Keratinocyte (primary cell): ENCODE measurements at regions not wholly inside any gene's neighbourhood (a gene's known extent, or its start where the extent isn't known, plus 50 kb on each side); places are given as distances from the start of the nearest gene placed in this dataset.

Experiments used
- DNase-seq: peaks from one replicate; pipeline ENCODE4 v3.0.0-alpha.2; 2011; ENCODE audit warnings: low read depth, missing footprints, low spot score
- FAIRE-seq: peaks from 2 replicates; lab custom pipeline; 2011; peaks lifted over from hg19 to GRCh38; lab: Jason Lieb, UNC
- H2AFZ ChIP-seq: 2 replicates; pipeline ENCODE4 v1.6.0; 2012; ENCODE audit warnings: low read length, control low read depth, inconsistent platforms; ENCODE audit not compliant: control insufficient read depth
- H3K27ac ChIP-seq: 2 replicates; pipeline ENCODE4 v1.5.1; 2011; ENCODE audit warnings: low read length; ENCODE audit not compliant: control insufficient read depth, insufficient read depth
- H3K27me3 ChIP-seq: 3 replicates; pipeline ENCODE4 v1.6.0; 2011; ENCODE audit warnings: low read length; ENCODE audit not compliant: control insufficient read depth, insufficient read depth; ENCODE audit errors: extremely low read depth
- H3K36me3 ChIP-seq, 2 experiments: 2 replicates in 1 of 2; 3 replicates in 1 of 2; pipeline ENCODE4 v1.5.1; 2011; ENCODE audit warnings: low read length in 2 of 2, mild to moderate bottlenecking in 1 of 2; ENCODE audit not compliant: control insufficient read depth in 2 of 2, insufficient read depth in 2 of 2; ENCODE audit errors: extremely low read depth in 1 of 2
- H3K4me1 ChIP-seq: 3 replicates; pipeline ENCODE4 v1.5.1; 2011; ENCODE audit warnings: low read length; ENCODE audit not compliant: control insufficient read depth, insufficient read depth; ENCODE audit errors: extremely low read depth
- H3K4me2 ChIP-seq: 3 replicates; pipeline ENCODE4 v1.6.0; 2011; ENCODE audit warnings: low read depth, low read length; ENCODE audit not compliant: control insufficient read depth, insufficient read depth; ENCODE audit errors: extremely low read depth
- H3K4me3 ChIP-seq, 3 experiments: fragments of 200-600 bp in 1 of 3; sonication (generic) in 1 of 3; 2 replicates in 2 of 3; 3 replicates in 1 of 3; pipeline ENCODE4 v1.5.1; 2011 to 2016; ENCODE audit warnings: low read length in 3 of 3, mild to moderate bottlenecking in 3 of 3, control low read depth in 2 of 3, inconsistent platforms in 1 of 3, low read depth in 1 of 3, mixed read lengths in 1 of 3, mixed run types in 1 of 3, moderate library complexity in 1 of 3; ENCODE audit not compliant: control insufficient read depth in 2 of 3, insufficient read depth in 2 of 3; ENCODE audit errors: extremely low read depth in 1 of 3
- H3K79me2 ChIP-seq: 2 replicates; pipeline ENCODE4 v1.6.0; 2012; ENCODE audit warnings: low read length; ENCODE audit not compliant: control insufficient read depth, insufficient read depth
- H3K9ac ChIP-seq: 3 replicates; pipeline ENCODE4 v1.6.0; 2011; ENCODE audit warnings: low read length; ENCODE audit not compliant: control insufficient read depth, insufficient read depth; ENCODE audit errors: extremely low read depth
- H3K9me1 ChIP-seq: 3 replicates; pipeline ENCODE4 v1.6.0; 2011; ENCODE audit warnings: low read length; ENCODE audit not compliant: control insufficient read depth, insufficient read depth; ENCODE audit errors: extremely low read depth
- H3K9me3 ChIP-seq: 2 replicates; pipeline ENCODE4 v1.5.1; 2012; ENCODE audit warnings: low read depth, low read length; ENCODE audit not compliant: control insufficient read depth
- H4K20me1 ChIP-seq: 3 replicates; pipeline ENCODE4 v1.6.0; 2011; ENCODE audit warnings: low read length; ENCODE audit not compliant: control insufficient read depth, insufficient read depth; ENCODE audit errors: extremely low read depth
- EZH2 ChIP-seq: IDR thresholded peaks from one replicate; pipeline ENCODE4 v1.6.1; 2012; ENCODE audit warnings: inconsistent platforms, mild to moderate bottlenecking, low read length, moderate library complexity
- dilution Hi-C: fragments of 300-500 bp; cut with MboI; formaldehyde crosslinking; loops from one replicate; pipeline ENCODE4 v1.7.0; 2020; ENCODE audit warnings: low sequenced_read_pairs; ENCODE audit not compliant: extremely low pct_ligation_motif_present
- TF ChIP-seq, protein P1 (sequence below), 3 experiments: IDR thresholded peaks in 1 of 3; conservative IDR thresholded peaks in 1 of 3; optimal IDR thresholded peaks in 1 of 3; 2 replicates in 2 of 3; 3 replicates in 1 of 3; pipeline versions ENCODE3 to v1.5.1; 2011; ENCODE audit warnings: low read length in 3 of 3, mild to moderate bottlenecking in 3 of 3, moderate library complexity in 2 of 3, control low read depth in 1 of 3, inconsistent platforms in 1 of 3; ENCODE audit not compliant: insufficient read depth in 2 of 3; ENCODE audit errors: extremely low read depth in 1 of 3

DNA sequence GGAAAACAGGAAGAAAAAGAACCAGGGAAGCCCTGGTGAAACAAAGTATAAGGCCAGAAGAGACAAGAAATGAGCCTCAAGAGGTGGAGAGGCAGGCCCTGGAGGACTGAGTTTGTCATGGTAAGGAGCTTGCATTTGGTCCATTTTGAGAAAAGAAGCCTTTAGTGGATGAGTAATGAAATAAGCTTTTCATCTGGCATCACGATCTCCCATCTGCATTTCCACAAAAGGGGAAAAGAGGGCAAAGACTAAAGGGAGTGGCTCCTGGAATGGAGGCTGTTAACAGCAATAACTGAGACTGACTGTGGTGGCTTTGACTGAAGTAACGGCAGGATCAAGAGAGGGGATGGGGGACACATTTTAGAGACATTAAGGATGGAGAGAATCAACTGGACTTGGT, 148.8 kb upstream of the NBEA start:
- Histone ChIP-seq H3K79me2 (no peaks in the 10 kb centered on the region), H3K9me1 (no peaks in the 10 kb centered on the region), H3K36me3 (no peaks in the 10 kb centered on the region), H3K27me3 (no peaks in the 10 kb centered on the region), H3K4me2 (no peak overlapping the region), H4K20me1 (no peaks in the 10 kb centered on the region), H3K4me3 (no peak overlapping the region), H3K9me3 (no peaks in the 10 kb centered on the region), H2AFZ (no peak overlapping the region), H3K4me1 (no peaks in the 10 kb centered on the region), H3K27ac (no peak overlapping the region), H3K9ac (no peak overlapping the region)
- no peak for TF ChIP-seq EZH2
- TF ChIP-seq, protein P1, sequence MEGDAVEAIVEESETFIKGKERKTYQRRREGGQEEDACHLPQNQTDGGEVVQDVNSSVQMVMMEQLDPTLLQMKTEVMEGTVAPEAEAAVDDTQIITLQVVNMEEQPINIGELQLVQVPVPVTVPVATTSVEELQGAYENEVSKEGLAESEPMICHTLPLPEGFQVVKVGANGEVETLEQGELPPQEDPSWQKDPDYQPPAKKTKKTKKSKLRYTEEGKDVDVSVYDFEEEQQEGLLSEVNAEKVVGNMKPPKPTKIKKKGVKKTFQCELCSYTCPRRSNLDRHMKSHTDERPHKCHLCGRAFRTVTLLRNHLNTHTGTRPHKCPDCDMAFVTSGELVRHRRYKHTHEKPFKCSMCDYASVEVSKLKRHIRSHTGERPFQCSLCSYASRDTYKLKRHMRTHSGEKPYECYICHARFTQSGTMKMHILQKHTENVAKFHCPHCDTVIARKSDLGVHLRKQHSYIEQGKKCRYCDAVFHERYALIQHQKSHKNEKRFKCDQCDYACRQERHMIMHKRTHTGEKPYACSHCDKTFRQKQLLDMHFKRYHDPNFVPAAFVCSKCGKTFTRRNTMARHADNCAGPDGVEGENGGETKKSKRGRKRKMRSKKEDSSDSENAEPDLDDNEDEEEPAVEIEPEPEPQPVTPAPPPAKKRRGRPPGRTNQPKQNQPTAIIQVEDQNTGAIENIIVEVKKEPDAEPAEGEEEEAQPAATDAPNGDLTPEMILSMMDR (optimal IDR thresholded peaks at IDR 0.05 in 1 of 3, IDR thresholded peaks at IDR 0.05 in 1 of 3, conservative IDR thresholded peaks at IDR 0.05 in 1 of 3; ENCODE audit: extremely low read depth in 1 of 3, insufficient read depth in 2 of 3, low read length in 3 of 3) = no peak
- DNase-seq = no peak
- FAIRE-seq = no peak
- dilution Hi-C loops = no loop called here

DNA sequence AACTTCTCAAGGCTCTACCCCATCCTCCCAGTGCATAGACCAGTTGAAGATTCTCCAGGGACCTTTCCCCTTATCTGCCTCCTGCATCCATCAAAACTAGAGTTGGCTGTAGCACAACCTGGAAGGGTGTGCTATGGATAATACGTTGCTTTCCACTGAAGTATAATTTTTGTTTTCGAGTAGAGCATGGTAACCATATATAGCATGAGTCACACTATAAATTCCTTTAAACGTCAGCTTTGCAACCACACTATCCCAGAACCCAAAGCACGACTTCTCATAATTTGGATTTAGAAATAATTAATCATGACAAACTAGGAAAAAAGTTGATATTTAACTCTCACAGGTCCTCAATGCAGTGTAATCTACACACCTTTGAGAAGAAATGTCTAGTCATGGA, 138.3 kb upstream of the NBEA start:
- FAIRE-seq = no peak
- TF ChIP-seq, protein P1 (optimal IDR thresholded peaks at IDR 0.05 in 1 of 3, IDR thresholded peaks at IDR 0.05 in 1 of 3, conservative IDR thresholded peaks at IDR 0.05 in 1 of 3; ENCODE audit: extremely low read depth in 1 of 3, insufficient read depth in 2 of 3, low read length in 3 of 3) = no peak
- no peak for TF ChIP-seq EZH2
- Histone ChIP-seq H4K20me1 (no peaks in the 10 kb centered on the region), H3K27me3 (no peaks in the 10 kb centered on the region), H3K9ac (no peak overlapping the region), H3K4me3 (no peak overlapping the region), H2AFZ (no peak overlapping the region), H3K4me1 (no peaks in the 10 kb centered on the region), H3K27ac (no peak overlapping the region), H3K4me2 (no peak overlapping the region), H3K79me2 (no peaks in the 10 kb centered on the region), H3K36me3 (no peaks in the 10 kb centered on the region), H3K9me1 (no peaks in the 10 kb centered on the region), H3K9me3 (no peaks in the 10 kb centered on the region)
- dilution Hi-C loops = no loop called here
- no peak for DNase-seq
